ENCODE measurements at regions not wholly inside any gene's neighbourhood (a gene's known extent, or its start where the extent isn't known, plus 50 kb on each side); places are given as distances from the start of the nearest gene placed in this dataset.

DNA sequence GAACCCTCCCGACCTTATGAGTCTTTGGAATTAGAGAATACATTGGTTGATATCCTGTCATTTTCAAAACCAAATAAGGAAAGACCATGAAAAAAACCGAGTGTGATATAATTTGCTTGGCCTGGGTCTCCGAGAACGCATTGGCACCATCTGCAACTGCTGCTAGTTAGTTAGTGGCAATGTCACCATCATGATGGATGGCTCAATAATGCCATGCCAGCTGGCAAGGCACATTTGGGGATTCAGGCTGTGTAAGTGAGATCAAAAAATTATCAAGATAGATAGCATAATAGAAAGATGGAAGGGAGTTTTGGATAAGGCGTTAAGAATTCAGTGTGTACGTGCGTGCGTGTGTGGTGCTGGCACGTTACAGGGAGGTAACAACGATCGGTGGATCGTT, 134.7 kb upstream of the TCERG1L start:
- TF ChIP-seq CTCF (conservative IDR thresholded peaks at IDR 0.05; ENCODE audit: low read depth, low read length) (no peak), EZH2 (IDR thresholded peaks at IDR 0.05; ENCODE audit: low read length, unreplicated experiment) (no peak)
